HG03045 (cell line): ENCODE measurements at regions not wholly inside any gene's neighbourhood (a gene's known extent, or its start where the extent isn't known, plus 50 kb on each side); places are given as distances from the start of the nearest gene placed in this dataset.
"Not testable (repeated sequence)": the region's sequence is repeated elsewhere in the genome, so short reads cannot be mapped to it uniquely, and the experiment has no call there.

Source experiments
- ATAC-seq: cut with Tn5 transposase; IDR thresholded peaks from one replicate; pipeline ENCODE4 v1.9.1; 2021; ENCODE audit warnings: mild to moderate bottlenecking, moderate library complexity; ENCODE audit not compliant: unreplicated experiment

DNA sequence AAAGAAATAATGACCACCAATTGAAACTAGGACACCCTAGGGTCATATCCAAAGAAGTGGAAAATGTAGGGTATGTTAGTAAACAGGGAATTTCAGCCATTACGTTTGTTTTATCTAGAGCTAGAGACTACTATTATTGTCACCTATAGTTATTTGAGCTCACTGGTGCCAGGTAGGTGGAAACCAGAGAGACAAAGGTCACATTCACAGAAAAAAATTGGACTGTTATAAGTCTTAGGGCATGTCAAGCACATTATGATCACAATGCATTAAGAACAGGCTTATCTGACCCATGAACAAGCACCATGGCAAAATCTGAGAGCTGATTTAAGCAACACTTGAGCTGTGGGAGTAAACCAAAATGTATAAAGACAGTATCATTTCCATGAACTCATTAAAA lies 530.1 kb upstream of the CITED2 start:
- ATAC-seq = no peak

DNA sequence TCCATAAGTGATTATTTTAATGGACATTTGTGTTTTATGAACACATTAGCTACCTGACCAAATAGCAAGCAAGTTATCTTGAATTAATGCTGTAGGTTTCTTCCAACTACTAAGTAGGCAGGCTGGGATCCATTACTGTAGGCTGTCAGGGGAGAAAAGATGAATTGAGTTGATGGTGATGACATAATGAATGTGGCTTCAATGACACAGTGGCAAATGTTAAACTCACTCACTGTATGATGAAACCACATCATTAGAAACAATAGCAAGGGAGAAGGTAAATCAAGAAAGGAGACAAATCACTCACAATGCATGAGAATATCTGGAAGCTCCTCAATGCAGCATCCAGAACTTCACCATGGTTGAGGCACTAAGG lies 529.7 kb upstream of the CITED2 start:
- ATAC-seq = peak; percentile 21

DNA sequence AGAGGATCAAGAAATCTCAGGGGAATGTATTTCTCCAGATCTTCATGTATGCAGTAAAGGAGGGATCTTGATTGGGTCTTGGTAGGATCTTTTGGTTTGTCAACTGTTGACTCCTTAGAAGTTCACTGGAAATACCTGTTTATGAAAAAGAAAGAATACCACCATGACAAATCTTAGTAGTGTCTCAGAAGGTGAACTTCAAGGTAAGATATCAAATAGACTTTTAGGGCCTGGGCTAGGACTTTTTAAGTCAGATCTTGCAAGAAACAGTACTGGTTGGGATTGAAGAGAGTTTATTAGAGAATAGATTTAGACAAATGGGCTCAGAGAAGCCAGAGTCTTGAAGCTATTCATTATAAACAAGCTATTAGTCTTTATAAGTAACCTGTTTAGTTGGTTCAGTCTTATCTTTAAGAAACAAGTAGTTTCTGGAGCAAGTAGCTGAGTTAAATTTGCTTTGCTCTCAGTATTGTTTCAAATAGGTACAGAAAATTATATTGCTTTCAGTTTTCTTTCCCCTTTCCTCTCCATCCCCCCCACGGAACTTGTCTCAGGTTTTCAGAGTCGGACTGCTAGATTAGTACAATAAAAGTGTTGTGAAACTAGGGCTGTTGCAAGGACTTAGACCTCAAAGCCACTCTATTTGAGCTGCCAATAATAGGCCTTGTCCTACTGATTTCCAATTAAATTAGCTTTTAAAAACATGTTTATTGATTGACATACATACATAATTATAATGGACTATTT lies 529.1 kb upstream of the CITED2 start:
- ATAC-seq = peak; percentile 96

DNA sequence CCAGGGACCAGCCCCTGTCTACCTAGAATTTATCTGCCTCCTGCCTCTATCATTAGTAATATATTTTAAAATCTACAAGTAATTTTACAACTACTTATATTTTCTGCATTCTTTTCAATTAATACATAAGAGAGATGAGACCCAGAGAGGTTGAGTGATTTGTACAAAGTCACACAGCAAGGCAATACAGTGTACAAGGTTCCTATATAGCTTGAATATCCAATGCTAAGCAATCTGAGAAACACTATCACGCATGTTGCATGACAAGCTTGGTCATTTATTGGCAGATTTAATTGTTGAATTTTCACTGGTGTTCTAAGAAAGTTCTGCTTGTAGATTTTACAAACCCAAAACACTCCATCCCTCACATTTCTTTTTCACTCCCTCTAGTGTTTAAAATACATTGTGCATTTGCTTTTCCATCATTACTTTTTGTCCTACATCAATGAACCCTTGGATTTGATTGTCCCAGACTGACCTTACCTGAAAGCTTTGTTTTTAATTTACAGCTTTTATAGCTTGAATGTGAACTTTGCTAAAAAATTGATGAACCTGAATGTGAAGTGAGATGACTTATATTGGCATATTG lies 520.9 kb upstream of the CITED2 start:
- no peak for ATAC-seq

DNA sequence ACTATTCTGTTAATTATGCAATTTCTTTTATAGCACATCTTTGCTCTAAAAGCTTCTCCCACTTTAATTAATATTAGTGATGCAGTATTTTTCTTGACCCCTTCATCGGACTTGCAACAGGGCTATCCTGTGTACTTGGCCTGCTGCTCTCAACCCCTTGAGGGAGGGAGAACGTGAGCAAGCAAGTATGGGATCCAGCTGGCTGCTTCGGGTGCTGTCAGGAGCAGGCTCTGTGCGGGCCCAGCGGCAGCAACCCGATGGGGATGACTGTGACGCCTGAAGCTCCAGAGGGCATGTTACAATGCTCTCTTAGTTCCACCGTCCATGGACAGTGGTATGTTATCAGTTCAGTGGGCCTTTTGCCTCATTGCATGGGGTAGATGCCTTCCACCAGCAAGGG lies 519.8 kb upstream of the CITED2 start:
- no peak for ATAC-seq

DNA sequence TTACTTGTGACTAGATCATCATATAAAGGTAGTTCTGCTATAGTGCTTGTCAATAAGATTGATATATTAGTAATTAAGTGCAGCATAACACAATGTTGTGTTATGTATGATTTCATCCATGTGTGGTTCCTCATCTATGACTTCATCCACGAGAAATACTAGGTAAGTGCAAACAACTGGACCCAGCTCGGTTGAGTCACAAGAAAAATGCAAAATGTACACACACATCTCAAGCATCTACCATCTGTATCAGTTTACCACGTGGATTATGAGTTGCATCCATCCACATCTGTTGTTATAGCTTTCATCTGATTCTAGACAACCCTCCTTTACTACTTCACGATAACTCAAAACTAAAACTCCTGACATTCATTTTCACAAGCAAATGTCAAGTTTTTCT lies 517.0 kb upstream of the CITED2 start:
- ATAC-seq = no peak

DNA sequence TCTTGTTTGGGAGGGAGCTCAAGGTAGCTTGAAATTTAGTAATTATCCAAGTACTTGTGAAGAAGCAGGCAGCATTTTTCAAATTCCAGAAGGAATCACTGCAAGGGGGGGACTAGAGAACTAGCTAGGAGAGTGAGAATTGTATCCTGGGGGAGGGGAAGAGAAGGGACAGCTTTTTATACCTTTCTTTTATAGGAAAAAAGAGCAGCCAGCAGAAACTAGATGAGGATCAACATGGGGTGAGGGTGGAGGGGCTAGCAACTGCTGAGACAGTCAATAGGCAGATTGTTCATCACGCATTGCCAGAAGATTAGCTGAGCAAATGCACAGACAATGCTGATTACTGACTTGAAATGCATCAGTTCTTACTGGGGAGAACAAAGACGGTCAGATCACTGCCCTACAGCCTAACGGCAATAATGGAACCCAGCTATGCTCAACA lies 514.3 kb upstream of the CITED2 start:
- ATAC-seq = no peak

DNA sequence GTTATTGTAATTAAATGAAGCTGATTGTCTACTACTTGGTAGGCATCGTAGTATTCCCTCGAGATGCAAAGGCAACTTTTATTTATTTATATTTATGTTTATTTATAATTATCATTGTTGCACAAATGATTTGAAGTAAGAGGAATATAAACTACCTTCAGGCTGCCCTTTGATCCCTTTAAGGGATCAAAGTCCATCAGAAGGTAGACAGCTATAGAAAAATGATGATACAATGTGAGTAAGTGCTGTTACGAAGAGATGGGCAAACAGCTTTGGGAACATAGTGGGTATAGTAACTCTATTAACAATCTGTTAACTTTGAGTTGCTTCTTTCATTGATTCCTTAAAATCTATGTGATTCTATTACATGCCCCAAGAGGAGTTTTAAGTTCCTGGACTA lies 512.8 kb upstream of the CITED2 start:
- ATAC-seq = no peak

DNA sequence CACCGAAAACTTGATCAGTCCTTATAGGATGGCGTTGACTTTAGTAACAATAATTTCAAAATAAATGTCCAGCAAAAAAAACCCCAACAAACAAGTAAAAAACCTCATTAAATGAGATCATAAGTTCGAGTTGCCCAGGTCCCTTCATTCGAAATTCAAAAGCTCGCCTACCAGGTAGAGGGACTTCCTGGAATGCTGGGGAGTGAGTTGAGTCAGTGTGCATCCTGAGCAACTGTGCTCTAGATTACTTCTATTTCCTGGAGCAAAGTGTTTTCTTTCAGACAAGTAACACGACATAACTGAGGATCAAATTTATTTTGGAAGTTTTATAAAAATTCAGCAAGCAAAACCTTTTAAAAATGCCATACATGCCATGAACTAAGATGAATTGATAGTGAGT lies 511.9 kb upstream of the CITED2 start:
- ATAC-seq = no peak

DNA sequence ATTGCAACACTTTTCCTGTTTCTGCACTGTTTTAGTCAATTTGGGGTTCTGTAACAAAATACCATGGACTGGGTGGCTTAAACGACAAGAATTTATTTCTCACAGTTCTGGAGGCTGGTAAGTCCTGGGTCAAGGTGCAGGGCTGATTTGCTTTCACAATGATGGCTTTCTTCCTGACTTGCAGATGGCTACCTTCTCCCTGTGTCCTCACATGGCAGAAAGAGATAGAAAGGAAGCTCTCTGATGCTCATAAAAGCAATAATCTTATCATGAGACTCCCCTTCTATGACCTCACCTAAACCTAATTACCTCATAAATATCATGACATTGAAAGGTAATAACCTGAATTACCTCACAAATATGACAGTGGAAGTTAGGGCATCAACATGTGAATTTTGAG lies 511.5 kb upstream of the CITED2 start:
- no peak for ATAC-seq

DNA sequence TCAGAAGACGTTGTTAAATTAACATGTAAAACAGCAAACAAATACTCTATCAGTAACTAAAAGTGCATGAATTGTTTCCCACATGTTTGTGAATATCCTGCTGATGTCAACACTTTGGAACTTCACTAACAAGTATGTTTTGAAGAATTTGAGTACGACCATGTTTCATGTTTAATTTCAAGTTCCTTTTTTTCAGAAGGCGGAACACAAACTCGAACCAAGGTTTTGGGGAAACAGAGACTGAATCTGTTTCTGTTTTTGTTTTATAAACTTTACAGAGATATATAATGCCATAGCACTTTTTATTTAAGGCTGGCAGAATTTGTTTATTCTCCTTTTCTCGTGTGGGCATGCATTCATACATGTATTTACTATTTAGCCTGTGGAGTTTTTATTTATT lies 509.3 kb upstream of the CITED2 start:
- ATAC-seq = no peak

DNA sequence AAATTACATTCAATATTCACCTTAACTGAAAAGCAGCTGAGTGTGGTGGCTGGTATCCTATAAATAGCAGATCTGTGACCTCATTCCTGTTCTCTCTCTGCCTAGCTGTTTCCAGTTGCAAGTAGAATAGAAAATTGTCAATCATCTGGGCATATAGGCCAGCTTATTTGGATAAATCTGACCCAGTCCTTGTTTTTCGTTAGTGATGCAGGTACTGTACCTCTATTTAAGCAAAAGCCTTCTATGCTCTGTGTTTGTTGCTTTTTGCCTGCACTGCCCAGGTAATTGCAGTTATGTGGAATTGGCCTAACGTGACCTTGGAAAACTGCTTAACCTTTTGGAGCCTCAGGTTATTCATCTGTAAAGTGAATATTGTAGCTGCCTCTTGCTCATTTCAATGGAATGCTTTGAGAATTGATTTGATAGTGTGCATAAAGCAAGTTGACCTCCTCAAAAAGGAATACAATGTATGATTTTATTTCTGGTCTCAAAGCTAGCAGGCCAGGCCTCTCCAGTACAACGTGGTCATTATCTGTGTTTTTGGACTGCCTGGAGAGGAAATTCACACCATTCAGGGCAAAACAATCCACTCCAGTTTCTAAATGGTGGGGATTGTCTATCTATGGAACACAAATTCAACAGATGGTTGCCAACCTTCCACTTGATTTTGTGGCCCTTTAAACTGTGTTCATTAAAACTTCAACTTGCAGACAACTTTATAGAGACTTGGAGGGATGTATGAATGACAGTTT lies 508.7 kb upstream of the CITED2 start:
- no peak for ATAC-seq

DNA sequence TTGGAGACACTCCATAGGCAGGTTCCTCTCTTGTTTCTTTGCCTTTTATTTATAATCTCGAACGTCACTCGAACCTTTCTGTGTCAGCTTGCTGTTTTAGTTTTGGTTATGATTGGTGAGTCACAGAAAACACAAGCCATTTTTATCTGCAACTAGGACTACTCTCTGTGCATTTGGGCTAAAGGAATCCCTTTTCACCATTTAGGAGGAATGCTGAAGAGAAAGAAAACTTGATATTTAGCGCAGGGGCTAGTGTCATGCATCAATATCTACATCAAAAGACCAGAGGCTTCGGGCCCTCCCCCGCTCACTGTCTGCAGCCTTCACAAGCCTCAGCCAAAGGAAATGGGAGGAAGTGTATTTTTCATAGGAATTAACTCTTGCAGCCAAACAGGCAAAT lies 507.8 kb upstream of the CITED2 start:
- ATAC-seq = no peak

DNA sequence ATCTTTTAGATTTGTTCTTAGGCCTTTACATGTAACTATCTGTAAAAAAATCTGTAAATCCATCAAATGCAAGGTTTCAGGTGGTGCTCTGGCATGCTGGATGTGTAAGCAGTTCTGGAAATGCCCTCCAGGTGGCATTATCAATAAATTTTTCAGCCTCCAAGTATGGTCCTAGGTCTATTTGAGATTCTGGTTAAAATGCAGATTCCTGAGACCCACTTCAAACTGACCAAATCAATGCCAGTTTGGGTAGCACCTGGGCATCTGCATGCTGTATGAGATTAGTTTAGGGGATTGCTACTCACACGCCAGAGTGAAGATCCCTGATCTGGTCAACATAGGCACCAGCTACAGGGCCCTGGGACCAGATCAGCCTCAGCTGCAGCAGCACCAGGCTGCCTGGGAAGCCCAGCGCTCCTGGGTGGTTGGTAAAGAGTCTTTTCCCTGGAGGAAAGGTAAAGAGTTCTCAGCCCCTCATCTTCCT lies 507.3 kb upstream of the CITED2 start:
- ATAC-seq = peak; percentile 75

DNA sequence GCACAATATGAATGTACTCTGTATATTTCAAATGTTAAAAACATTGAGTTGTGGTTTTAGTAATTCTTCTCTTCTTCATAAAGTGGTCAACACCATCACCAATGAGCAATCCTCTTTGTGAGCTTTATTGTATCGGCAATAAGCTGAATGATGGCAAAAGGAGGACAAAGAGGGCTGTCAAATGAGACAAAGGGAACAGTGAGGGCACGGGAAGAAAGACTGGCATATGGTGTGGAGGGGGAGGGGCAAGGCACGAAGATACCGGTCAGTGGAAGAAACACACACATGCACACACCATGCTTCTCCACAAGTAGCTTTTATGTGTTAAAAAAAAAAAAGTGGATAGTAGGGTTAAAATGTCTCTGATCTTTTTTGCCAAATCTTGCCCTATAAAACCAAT lies 506.8 kb upstream of the CITED2 start:
- no peak for ATAC-seq

DNA sequence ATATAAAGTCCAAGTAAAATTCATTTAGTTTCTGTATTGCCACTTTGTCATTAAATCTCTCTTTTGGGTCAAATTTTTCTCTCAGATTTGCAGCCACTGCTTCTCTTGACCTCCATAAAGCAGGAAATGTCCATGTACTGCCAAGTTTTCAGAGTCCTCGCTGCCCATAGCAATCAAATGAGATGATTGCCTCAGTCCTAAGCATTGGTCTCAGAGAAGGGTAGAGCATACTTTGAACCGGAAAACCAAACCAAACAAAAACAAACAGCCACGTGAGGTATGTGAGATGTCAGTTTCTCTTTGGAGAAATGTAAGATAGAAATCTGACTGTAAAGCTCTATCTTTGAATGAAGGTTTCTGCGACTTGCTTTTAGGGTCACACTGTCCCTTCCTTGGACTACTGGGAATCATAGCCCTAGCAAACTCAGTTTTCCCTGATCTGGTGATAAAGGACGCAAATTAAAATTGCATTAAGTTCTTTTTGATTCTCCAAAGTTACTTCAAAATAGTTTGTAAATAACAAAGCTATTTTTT lies 505.4 kb upstream of the CITED2 start:
- ATAC-seq = no peak

DNA sequence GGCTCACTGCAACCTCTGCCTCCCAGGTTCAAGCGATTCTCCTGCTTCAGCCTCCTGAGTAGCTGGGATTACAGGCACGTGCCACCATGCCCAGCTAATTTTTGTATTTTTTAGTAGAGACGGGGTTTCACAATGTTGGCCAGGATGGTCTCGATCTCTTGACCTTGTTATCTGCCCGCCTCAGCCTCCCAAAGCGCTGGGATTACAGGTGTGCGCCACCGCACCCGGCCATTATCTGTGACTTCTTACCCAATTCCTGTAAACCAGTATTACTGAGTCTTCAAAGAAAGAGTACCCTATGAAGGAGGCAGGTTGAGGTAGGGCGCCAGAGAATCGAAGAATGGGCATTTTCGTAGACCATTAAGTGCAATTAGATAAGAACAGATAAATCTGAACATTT lies 504.8 kb upstream of the CITED2 start:
- not testable (repeated sequence) for ATAC-seq

DNA sequence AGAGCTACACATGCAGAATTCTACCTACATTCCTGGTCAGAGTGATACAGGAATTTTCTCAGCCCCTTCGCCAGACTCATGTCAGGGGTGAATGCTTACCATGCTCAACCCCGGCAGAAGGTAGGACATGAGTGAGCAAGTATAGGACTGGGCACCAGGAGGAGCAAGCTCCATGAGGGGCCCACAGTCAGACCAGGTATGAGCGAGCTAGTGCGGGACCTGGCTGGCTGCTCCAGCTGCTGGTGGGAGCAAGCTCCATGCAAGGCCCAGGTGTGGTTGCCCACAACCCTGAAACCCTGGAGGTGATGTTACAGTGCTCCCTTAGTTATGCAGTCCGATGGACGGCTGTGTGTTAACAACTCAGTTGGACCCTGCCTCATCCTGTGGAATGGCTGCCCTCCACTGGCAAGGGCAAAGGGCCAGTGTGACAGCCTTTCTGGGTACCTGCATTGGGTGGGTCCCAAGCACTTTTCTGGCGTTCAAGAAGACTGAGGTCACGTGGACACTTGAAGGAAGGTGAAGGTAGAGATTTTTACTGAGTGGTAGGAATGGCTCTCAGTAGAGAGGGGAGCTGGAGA lies 503.5 kb upstream of the CITED2 start:
- no peak for ATAC-seq

DNA sequence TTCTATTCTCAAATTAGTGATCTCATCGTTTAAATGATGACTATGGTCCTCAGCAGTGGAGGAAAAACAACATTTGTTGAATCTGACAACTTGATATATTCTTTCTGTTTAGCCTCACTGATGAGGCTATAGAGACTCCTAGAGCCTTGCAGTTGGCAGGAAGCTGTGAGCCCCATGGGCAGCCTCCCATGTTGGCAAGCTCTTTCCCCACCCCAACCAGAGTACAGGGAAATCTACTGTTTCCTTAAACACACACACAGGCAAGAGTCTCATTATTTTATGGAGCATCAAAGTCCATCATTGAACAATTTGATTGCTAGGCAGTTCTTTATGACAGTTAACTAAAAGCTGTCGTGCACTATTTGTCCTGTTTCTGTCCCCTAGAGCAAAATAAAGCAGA lies 498.2 kb upstream of the CITED2 start:
- no peak for ATAC-seq

DNA sequence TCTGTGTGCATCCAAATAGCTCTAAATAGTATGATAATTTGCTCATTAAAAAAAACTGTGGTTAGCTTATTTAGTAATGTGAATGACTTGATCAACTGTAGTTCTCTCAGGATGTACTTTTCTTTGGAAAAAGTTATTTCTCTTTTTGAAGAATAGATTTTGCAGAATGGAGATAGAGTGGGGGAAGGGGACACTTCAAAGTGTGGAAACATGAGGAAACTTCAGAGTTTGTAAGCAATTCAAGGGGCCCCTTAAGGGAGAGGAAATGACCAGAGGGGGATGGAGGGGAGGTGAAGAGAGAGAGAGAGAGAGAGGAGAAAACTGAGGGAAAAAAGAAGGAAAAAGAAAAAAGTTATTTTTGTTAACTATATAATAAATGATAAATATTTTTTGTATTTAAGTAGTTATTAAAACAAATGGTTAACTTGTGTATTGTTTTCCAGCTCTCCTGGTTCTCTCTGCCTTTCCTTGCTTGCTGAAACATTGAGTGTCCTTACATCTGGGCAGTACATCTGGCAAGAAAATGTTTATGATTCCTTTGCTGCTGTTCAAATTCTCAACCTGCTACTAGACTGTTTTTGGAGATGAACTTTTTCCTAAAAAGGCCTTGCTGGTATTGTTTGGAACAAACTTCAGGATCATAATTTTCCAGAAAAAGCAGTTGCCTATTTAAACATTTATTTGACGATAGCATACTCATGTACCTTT lies 497.5 kb upstream of the CITED2 start:
- no peak for ATAC-seq
